GM18498 (cell line): ENCODE measurements at regions not wholly inside any gene's neighbourhood (a gene's known extent, or its start where the extent isn't known, plus 50 kb on each side); places are given as distances from the start of the nearest gene placed in this dataset.

Source experiments
- ATAC-seq: cut with Tn5 transposase; IDR thresholded peaks from one replicate; pipeline ENCODE4 v1.9.1; 2021; ENCODE audit warnings: mild to moderate bottlenecking, moderate library complexity; ENCODE audit not compliant: unreplicated experiment

- no peak for ATAC-seq
Measured at GRCh38 chr15:95946241-95946640, 384.3 kb upstream of the NR2F2 start.

GRCh38 chr15:95946926-95947325 lies 383.6 kb upstream of the NR2F2 start:
- no peak for ATAC-seq

GRCh38 chr15:95948411-95948810 lies 382.1 kb upstream of the NR2F2 start:
- no peak for ATAC-seq

GRCh38 chr15:95953032-95953431 lies 377.5 kb upstream of the NR2F2 start:
- no peak for ATAC-seq

- ATAC-seq, result no peak
Measured at GRCh38 chr15:95957861-95958260, 372.6 kb upstream of the NR2F2 start.

GRCh38 chr15:95958382-95958781 lies 372.1 kb upstream of the NR2F2 start:
- no peak for ATAC-seq

GRCh38 chr15:95968856-95969255 lies 361.6 kb upstream of the NR2F2 start:
- ATAC-seq, result no peak

- no peak for ATAC-seq
Measured at GRCh38 chr15:95970326-95970725, 360.2 kb upstream of the NR2F2 start.

- ATAC-seq, result no peak
Measured at GRCh38 chr15:95972041-95972553, 358.4 kb upstream of the NR2F2 start.

GRCh38 chr15:95972812-95973211 lies 357.7 kb upstream of the NR2F2 start:
- ATAC-seq, result no peak

- peak; percentile 74 for ATAC-seq
Measured at GRCh38 chr15:95973566-95974256, 356.8 kb upstream of the NR2F2 start.

GRCh38 chr15:95975212-95975611 lies 355.3 kb upstream of the NR2F2 start:
- peak; percentile 61 for ATAC-seq

GRCh38 chr15:95979286-95979685 lies 351.2 kb upstream of the NR2F2 start:
- ATAC-seq, result no peak

GRCh38 chr15:95981209-95981608 lies 349.3 kb upstream of the NR2F2 start:
- no peak for ATAC-seq

- ATAC-seq, result no peak
Measured at GRCh38 chr15:95987299-95987698, 343.2 kb upstream of the NR2F2 start.

GRCh38 chr15:95987886-95988573 lies 342.5 kb upstream of the NR2F2 start:
- no peak for ATAC-seq

GRCh38 chr15:95988574-95988887 lies 342.0 kb upstream of the NR2F2 start:
- no peak for ATAC-seq

- no peak for ATAC-seq
Measured at GRCh38 chr15:95989392-95989791, 341.1 kb upstream of the NR2F2 start.

GRCh38 chr15:95990833-95991232 lies 339.7 kb upstream of the NR2F2 start:
- no peak for ATAC-seq

GRCh38 chr15:95994418-95994817 lies 336.1 kb upstream of the NR2F2 start:
- no peak for ATAC-seq

GRCh38 chr15:95995375-95996168 lies 334.9 kb upstream of the NR2F2 start:
- ATAC-seq, result no peak

GRCh38 chr15:95996494-95996893 lies 334.0 kb upstream of the NR2F2 start:
- no peak for ATAC-seq
